ENCODE measurements at regions not wholly inside any gene's neighbourhood (a gene's known extent, or its start where the extent isn't known, plus 50 kb on each side); places are given as distances from the start of the nearest gene placed in this dataset.

GRCh38 chr5:158513490-158514318 is 586.0 kb downstream of the EBF1 start:
- peak in 1 of 2 donors; percentile 51 for ATAC-seq (ENCODE audit: low FRiP score in 2 of 2)
- no peak overlapping the region for H3K27ac ChIP-seq
- H3K4me1 ChIP-seq, result no peaks in the 10 kb centered on the region
- H3K27me3 ChIP-seq, result no peaks in the 10 kb centered on the region
- no peak overlapping the region for H3K4me3 ChIP-seq
- TF ChIP-seq POLR2AphosphoS5 (IDR thresholded peaks at IDR 0.05), result no peak
- TF ChIP-seq EP300 (IDR thresholded peaks at IDR 0.05), result no peak
- TF ChIP-seq CTCF (IDR thresholded peaks at IDR 0.05), result no peak
- no peak for TF ChIP-seq POLR2A (IDR thresholded peaks at IDR 0.05)
- H3K36me3 ChIP-seq, result no peaks in the 10 kb centered on the region
- WGBS, 2 donors, result 40 to 42% methylated on average over 6 of the region's 6 CpGs
- H3K9me3 ChIP-seq, result no peaks in the 10 kb centered on the region
- no peak for DNase-seq

GRCh38 chr5:158511454-158511853 is 588.3 kb downstream of the EBF1 start:
- Histone ChIP-seq H3K4me1 (no peaks in the 10 kb centered on the region), H3K27me3 (no peaks in the 10 kb centered on the region), H3K9me3 (no peaks in the 10 kb centered on the region), H3K27ac (no peak overlapping the region), H3K36me3 (no peaks in the 10 kb centered on the region), H3K4me3 (no peak overlapping the region)
- no peak for ATAC-seq (ENCODE audit: low FRiP score in 2 of 2)
- TF ChIP-seq EP300 (IDR thresholded peaks at IDR 0.05), result no peak
- TF ChIP-seq POLR2AphosphoS5 (IDR thresholded peaks at IDR 0.05), result no peak
- TF ChIP-seq CTCF (IDR thresholded peaks at IDR 0.05), result no peak
- no peak for TF ChIP-seq POLR2A (IDR thresholded peaks at IDR 0.05)
- no peak for DNase-seq

- Histone ChIP-seq H3K9me3 (peaks cover 0 to 6% (median 0%) of the 10 kb centered on the region in 4 donors), H3K36me3 (no peaks in the 10 kb centered on the region), H3K27ac (no peak overlapping the region), H3K4me3 (no peak overlapping the region), H3K27me3 (no peaks in the 10 kb centered on the region), H3K4me1 (no peaks in the 10 kb centered on the region)
- no peak for TF ChIP-seq EP300 (IDR thresholded peaks at IDR 0.05)
- no peak for TF ChIP-seq POLR2AphosphoS5 (IDR thresholded peaks at IDR 0.05)
- no peak for TF ChIP-seq POLR2A (IDR thresholded peaks at IDR 0.05)
- TF ChIP-seq CTCF (IDR thresholded peaks at IDR 0.05), result no peak
- ATAC-seq (ENCODE audit: low FRiP score in 2 of 2) (no peak), DNase-seq (no peak)
- WGBS, 2 donors, result 89 to 92% methylated on average over 7 of the region's 7 CpGs
Observed at GRCh38 chr5:158510479-158510878, 589.2 kb downstream of the EBF1 start.

- no peak for DNase-seq
- Histone ChIP-seq H3K9me3 (peaks cover 0 to 6% (median 0%) of the 10 kb centered on the region in 4 donors), H3K36me3 (no peaks in the 10 kb centered on the region), H3K27ac (no peak overlapping the region), H3K4me1 (no peaks in the 10 kb centered on the region), H3K4me3 (no peak overlapping the region), H3K27me3 (no peaks in the 10 kb centered on the region)
- ATAC-seq (ENCODE audit: low FRiP score in 2 of 2), result no peak
- 88 to 93% methylated on average over 1 of the region's 1 CpG for WGBS, 2 donors
- TF ChIP-seq EP300 (IDR thresholded peaks at IDR 0.05) (no peak), POLR2AphosphoS5 (IDR thresholded peaks at IDR 0.05) (no peak), POLR2A (IDR thresholded peaks at IDR 0.05) (no peak), CTCF (IDR thresholded peaks at IDR 0.05) (no peak)
Observed at GRCh38 chr5:158506648-158507047, 593.1 kb downstream of the EBF1 start.

- no peak overlapping the region for H3K27ac ChIP-seq
- ATAC-seq (ENCODE audit: low FRiP score in 2 of 2) (peak in 1 of 2 donors; percentile 50), DNase-seq (peak in 1 of 2 donors; percentile 25)
- H3K9me3 ChIP-seq, result peaks cover 0 to 6% (median 0%) of the 10 kb centered on the region in 4 donors
- H3K27me3 ChIP-seq, result no peaks in the 10 kb centered on the region
- WGBS, 2 donors, result 63 to 71% methylated on average over 5 of the region's 5 CpGs
- H3K4me3 ChIP-seq, result no peak overlapping the region
- no peaks in the 10 kb centered on the region for H3K36me3 ChIP-seq
- no peaks in the 10 kb centered on the region for H3K4me1 ChIP-seq
- TF ChIP-seq POLR2AphosphoS5 (IDR thresholded peaks at IDR 0.05) (no peak), CTCF (IDR thresholded peaks at IDR 0.05) (no peak), EP300 (IDR thresholded peaks at IDR 0.05) (no peak), POLR2A (IDR thresholded peaks at IDR 0.05) (no peak)
Observed at GRCh38 chr5:158502686-158503085, 597.0 kb downstream of the EBF1 start.
